Muscle layer of colon (tissue), 2 donors: ENCODE measurements at regions not wholly inside any gene's neighbourhood (a gene's known extent, or its start where the extent isn't known, plus 50 kb on each side); places are given as distances from the start of the nearest gene placed in this dataset.

ENCODE experiments used
- H3K27ac ChIP-seq: one replicate; pipeline ENCODE4 v1.7.0; 2013; ENCODE audit warnings: low read depth, mild to moderate bottlenecking, low read length, moderate library complexity
- H3K27me3 ChIP-seq, 2 donors: one replicate each; pipeline ENCODE4 v1.7.0; 2013; ENCODE audit warnings: low read length in 2 of 2, mild to moderate bottlenecking in 2 of 2; ENCODE audit not compliant: insufficient read depth in 2 of 2, control insufficient read depth in 1 of 2
- H3K36me3 ChIP-seq: one replicate; pipeline ENCODE4 v1.7.0; 2013; ENCODE audit warnings: mild to moderate bottlenecking, low read length; ENCODE audit not compliant: insufficient read depth
- H3K4me1 ChIP-seq: one replicate; pipeline ENCODE4 v1.7.0; 2013; ENCODE audit warnings: mild to moderate bottlenecking, low read length; ENCODE audit not compliant: insufficient read depth
- H3K4me3 ChIP-seq, 2 donors: one replicate each; pipeline ENCODE4 v1.7.0; 2013; ENCODE audit warnings: low read length in 2 of 2, low read depth in 1 of 2, mild to moderate bottlenecking in 1 of 2, moderate library complexity in 1 of 2
- H3K9ac ChIP-seq: one replicate; pipeline ENCODE4 v1.7.0; 2013; ENCODE audit warnings: low read length
- H3K9me3 ChIP-seq: one replicate; pipeline ENCODE4 v1.7.0; 2013; ENCODE audit warnings: mild to moderate bottlenecking, low read length
- donor health status: abdominal sarcoma.
- donor health status: Adenocarcinoma of cecum.

DNA sequence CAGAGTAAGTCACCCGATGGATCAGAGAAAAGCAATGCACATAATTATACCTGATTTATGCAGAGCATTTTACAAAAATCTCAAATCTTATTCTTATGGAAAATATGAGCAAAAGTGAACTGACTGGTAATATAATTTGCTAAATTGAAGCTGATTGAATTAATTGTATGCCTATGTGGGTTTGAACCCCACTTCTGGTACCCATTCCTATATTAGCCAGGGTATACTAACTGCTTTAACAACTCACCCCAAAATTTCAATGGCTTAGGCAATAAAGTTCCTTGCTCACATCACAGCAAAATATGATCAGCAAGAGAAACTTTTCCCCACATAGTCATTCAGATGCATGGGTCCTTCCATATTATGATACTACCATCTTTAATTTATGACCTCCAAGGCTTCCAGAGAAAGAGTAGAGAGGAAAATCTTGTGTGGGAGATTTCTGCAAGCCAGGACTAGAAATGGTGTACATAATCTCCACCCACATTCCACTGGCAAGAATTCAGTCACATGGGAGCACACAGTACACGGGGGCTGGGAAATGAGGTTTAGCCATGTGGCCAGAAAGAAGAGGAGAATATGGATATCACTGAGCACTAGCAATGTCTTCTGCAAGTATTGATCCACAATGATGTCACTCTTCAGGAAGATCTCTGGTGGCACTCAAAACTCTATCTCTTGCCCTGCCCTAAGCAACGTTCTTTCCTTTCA lies 640.7 kb downstream of the BCOR start:
- Histone ChIP-seq H3K9me3 (no peaks in the 10 kb centered on the region), H3K9ac (no peak overlapping the region), H3K27ac (no peak overlapping the region), H3K27me3 (no peaks in the 10 kb centered on the region), H3K4me1 (no peaks in the 10 kb centered on the region), H3K4me3 (no peak overlapping the region), H3K36me3 (no peaks in the 10 kb centered on the region)

DNA sequence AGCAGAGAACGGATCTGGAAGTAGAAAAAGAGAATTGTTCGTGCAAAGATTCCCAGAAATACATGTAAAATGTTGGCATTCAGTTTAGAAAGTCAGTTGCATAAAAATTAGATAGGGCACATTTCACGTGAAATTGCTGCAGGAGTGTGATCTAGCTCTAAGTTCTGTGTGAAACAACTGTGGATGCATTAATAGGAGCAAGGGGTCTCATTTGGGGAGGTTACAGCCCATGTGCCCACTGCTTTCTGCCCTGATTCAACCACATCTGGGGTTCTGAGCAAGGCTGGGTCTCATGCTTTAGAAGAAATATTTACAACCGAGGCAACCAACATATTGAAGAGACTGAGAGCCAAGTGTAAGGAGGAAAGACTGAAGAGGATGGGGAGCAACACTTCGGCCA lies 639.0 kb downstream of the BCOR start:
- H3K27ac ChIP-seq, result no peak overlapping the region
- no peaks in the 10 kb centered on the region for H3K27me3 ChIP-seq
- no peaks in the 10 kb centered on the region for H3K36me3 ChIP-seq
- no peaks in the 10 kb centered on the region for H3K9me3 ChIP-seq
- H3K9ac ChIP-seq, result no peak overlapping the region
- no peaks in the 10 kb centered on the region for H3K4me1 ChIP-seq
- no peak overlapping the region for H3K4me3 ChIP-seq

DNA sequence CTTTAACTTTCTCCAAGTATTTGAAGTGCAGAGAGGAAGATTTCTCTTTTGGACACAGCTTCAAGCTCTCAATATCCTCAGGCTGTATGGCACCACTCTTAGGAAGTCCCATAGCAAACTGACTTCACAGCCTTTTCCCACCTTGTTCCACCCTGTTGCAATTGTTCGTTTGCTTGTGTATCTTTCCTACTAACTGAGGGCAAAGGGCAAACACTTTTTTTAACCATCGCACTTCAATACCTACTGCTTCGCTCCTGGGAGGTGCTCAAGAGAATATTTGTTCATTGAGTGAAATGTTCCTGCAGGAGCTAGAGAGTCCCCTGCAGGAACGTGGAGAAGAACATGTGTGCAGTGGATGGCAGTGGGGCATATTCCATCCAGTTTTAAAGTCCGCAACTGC lies 638.6 kb downstream of the BCOR start:
- H3K27ac ChIP-seq, result no peak overlapping the region
- no peak overlapping the region for H3K9ac ChIP-seq
- H3K36me3 ChIP-seq, result no peaks in the 10 kb centered on the region
- no peaks in the 10 kb centered on the region for H3K4me1 ChIP-seq
- no peak overlapping the region for H3K4me3 ChIP-seq
- H3K27me3 ChIP-seq, result no peaks in the 10 kb centered on the region
- H3K9me3 ChIP-seq, result no peaks in the 10 kb centered on the region

DNA sequence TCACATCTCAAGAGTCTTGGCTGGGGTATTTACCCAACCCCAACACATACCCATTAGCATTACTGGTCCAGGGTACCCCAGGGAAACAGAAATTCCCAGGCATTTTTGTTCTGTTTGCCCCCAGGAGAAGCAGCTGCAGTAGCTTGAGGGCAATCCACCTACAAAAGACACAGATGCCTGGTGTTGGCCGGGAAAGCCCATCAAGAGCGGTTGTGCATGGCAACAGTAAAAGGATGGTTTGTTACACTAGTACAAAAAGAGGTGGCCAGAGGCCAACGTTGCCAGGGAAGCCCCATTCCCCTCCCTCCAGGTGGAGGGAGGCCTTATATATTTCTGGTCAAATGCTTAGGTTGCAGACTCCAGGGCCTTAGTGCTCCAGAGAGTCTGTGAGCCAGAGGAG lies 637.8 kb downstream of the BCOR start:
- Histone ChIP-seq H3K36me3 (no peaks in the 10 kb centered on the region), H3K4me3 (no peak overlapping the region)

DNA sequence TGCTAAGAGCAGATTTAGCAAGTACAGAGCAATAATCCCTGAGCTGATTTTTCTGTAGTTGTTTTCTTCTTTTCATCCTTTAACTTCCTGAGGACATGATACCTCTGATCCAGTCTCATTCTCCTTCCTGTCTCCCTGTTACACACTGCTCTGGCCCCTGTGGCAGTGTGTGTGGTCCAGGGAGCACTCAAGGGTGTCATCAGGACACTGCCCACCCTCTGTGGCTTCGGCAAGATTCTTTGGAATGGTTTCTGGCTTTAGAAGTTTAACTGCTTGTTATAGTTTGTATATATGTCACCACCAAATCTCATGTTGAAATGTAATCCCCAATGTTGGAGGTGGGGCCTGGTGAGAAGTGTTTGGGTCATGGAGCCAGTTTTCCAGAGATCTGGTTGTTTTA lies 637.3 kb downstream of the BCOR start:
- H3K4me1 ChIP-seq, result no peaks in the 10 kb centered on the region
- no peaks in the 10 kb centered on the region for H3K27me3 ChIP-seq
- no peak overlapping the region for H3K27ac ChIP-seq
- no peak overlapping the region for H3K4me3 ChIP-seq
- no peaks in the 10 kb centered on the region for H3K9me3 ChIP-seq
- H3K36me3 ChIP-seq, result no peaks in the 10 kb centered on the region
- no peak overlapping the region for H3K9ac ChIP-seq

More for the DNA sequence above, 637.8 kb downstream of the BCOR start:
- Histone ChIP-seq H3K9me3 (no peaks in the 10 kb centered on the region), H3K4me1 (no peaks in the 10 kb centered on the region), H3K9ac (no peak overlapping the region), H3K27me3 (no peaks in the 10 kb centered on the region), H3K27ac (no peak overlapping the region)

DNA sequence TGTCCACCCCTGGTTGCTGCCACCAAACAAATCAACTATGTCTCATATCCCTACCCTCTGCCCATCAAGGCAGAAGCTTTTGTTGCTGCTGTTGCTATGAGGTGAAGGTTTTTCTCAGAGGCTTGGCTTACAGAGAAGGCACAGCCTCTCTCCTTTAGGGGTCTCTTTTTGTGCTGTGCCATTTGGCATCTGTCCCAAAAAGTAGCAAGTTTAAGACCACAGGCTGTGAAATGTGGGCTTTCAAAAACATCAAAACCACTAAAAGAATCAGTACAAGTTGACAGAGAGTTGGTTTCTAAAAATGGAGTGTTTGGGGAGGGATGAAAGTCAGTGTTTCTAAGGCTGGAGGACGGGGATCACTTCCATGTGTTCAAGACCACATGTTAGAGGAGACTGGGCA lies 634.9 kb downstream of the BCOR start:
- H3K27me3 ChIP-seq, result no peaks in the 10 kb centered on the region
- no peak overlapping the region for H3K9ac ChIP-seq
- no peaks in the 10 kb centered on the region for H3K4me1 ChIP-seq
- H3K36me3 ChIP-seq, result no peaks in the 10 kb centered on the region
- no peak overlapping the region for H3K4me3 ChIP-seq
- no peak overlapping the region for H3K27ac ChIP-seq
- no peaks in the 10 kb centered on the region for H3K9me3 ChIP-seq

DNA sequence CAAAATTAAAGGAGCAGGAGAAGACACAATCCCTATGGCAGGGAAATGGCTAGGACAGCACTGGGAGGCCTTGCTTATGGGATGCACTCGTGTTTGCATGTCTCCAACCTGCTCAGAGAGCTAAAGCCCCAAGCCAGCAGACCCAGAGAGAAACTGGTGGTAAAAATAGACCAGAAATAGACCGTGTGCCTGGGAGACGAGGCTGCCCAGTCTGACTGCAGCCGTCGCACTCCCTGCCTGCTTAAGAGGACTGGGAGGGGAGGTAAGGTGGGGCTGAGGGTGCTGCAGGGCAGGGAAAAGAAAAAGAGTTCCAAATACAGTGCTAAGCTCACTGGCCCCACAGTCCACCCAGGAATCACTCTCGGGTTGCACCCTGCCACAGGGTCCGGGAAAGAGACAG lies 633.5 kb downstream of the BCOR start:
- Histone ChIP-seq H3K4me3 (no peak overlapping the region), H3K27ac (no peak overlapping the region), H3K9ac (no peak overlapping the region), H3K36me3 (no peaks in the 10 kb centered on the region), H3K27me3 (no peaks in the 10 kb centered on the region), H3K9me3 (no peaks in the 10 kb centered on the region), H3K4me1 (no peaks in the 10 kb centered on the region)

DNA sequence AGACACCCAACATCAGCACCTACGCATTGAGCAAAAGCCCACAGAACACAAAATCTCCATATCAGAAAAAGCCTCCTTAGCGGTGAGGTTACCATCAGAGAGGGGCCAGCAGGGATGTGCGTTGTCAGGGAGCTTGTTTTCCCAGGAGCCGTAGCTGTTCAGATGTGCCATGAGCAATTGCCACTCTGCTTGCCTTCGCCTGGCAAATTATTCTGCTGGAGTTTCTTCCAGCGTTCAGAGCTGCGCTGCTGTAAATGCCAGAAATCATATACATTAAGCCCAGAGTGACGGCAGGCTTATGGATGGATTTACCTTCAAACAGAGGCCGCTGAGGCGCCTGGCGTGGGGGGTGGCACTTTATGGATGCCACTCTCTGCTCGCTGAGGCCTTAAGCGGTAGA lies 632.3 kb downstream of the BCOR start:
- H3K27ac ChIP-seq, result no peak overlapping the region
- peaks cover 5% of the 10 kb centered on the region for H3K4me1 ChIP-seq
- no peak overlapping the region for H3K9ac ChIP-seq
- no peaks in the 10 kb centered on the region for H3K9me3 ChIP-seq
- H3K36me3 ChIP-seq, result no peaks in the 10 kb centered on the region
- no peaks in the 10 kb centered on the region for H3K27me3 ChIP-seq
- no peak overlapping the region for H3K4me3 ChIP-seq

DNA sequence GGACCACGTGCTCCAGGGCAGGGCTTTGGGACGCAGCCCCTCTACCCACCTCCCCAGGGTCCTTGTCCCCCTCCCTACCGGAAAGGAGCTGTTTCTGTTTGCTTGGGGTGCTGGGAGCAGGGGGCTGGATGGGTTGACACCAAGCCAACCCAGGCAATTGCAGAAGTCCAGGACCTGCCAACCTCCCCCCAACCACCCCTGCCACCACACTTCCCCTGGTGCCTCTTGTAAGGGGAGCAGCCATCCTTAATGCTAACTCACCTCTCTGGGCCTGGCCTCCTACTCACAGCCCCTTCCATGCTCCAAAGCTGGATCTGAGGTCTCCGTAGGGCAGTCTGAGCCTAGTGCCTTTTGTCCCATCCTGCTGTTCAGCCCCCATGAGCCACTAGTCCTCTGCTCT lies 631.9 kb downstream of the BCOR start:
- H3K4me3 ChIP-seq, result no peak overlapping the region
- peaks cover 8% of the 10 kb centered on the region for H3K4me1 ChIP-seq
- no peak overlapping the region for H3K27ac ChIP-seq
- H3K9me3 ChIP-seq, result no peaks in the 10 kb centered on the region
- no peaks in the 10 kb centered on the region for H3K27me3 ChIP-seq
- H3K36me3 ChIP-seq, result no peaks in the 10 kb centered on the region
- no peak overlapping the region for H3K9ac ChIP-seq

DNA sequence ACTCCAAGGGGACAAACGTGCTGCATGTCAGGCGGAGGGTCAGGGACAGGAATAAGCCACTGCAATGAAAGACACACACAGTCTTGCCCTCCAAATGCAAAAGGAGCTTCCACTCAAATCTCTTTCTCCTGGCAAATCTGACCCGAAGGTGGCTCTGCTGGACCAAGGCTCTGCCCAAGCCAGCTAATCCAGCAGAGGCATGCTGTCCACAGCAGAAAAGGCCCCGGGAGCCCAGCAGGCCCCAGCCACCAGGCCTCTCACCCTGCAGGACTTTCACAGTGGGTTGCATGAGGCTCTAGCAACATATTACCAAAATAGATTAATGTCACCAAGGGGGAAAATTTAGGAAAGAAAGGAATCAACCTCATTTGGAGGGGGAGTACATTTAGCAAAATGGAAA lies 628.6 kb downstream of the BCOR start:
- H3K9ac ChIP-seq, result no peak overlapping the region
- H3K27me3 ChIP-seq, result peaks cover 0 to 5% of the 10 kb centered on the region in 2 donors
- H3K9me3 ChIP-seq, result no peaks in the 10 kb centered on the region
- no peaks in the 10 kb centered on the region for H3K36me3 ChIP-seq
- H3K4me3 ChIP-seq, result no peak overlapping the region
- no peak overlapping the region for H3K27ac ChIP-seq
- peaks cover 27% of the 10 kb centered on the region for H3K4me1 ChIP-seq

DNA sequence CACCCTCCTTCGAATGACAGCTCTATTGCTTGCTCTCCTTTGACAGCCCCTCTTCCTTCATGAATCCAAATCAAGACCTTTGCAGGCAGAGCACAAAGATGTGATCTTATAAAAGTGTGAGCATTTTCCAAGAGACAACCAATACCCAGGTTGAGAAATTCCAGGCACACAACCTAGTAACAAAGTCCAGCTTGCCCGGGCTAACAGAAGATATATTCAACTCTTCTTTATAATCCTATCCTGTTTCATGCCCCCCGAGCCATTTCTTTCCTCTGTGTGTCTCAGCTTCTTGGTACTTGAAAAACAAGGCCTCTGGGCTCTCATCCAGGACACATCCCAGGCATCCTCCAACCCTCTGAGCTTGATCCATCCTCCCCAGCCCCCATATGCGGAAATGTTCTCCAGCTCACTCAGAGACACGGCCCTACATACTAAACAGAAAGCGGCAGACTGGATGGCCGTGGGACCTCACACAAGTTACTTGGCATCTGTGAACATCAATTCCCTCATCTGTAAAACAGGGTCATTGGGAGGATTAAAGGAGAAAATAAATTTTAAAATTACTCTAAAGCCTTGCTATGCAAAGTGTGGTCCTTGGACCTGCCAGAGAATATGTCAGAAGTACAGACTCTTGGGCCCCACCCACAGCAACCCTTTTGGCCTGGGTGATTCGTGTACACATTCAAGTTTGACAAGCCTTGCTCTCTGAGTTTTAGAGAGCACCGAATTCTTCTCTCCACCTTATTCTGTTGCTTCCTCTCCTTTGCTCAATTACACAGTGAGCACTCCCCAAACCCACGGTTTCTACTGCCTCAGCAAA lies 627.0 kb downstream of the BCOR start:
- H3K9me3 ChIP-seq, result no peaks in the 10 kb centered on the region
- H3K36me3 ChIP-seq, result no peaks in the 10 kb centered on the region
- H3K4me3 ChIP-seq, result no peak overlapping the region
- H3K27ac ChIP-seq, result peak overlapping the region; percentile 29
- H3K9ac ChIP-seq, result no peak overlapping the region
- H3K4me1 ChIP-seq, result peaks cover 28% of the 10 kb centered on the region
- H3K27me3 ChIP-seq, result peaks cover 0 to 5% of the 10 kb centered on the region in 2 donors

DNA sequence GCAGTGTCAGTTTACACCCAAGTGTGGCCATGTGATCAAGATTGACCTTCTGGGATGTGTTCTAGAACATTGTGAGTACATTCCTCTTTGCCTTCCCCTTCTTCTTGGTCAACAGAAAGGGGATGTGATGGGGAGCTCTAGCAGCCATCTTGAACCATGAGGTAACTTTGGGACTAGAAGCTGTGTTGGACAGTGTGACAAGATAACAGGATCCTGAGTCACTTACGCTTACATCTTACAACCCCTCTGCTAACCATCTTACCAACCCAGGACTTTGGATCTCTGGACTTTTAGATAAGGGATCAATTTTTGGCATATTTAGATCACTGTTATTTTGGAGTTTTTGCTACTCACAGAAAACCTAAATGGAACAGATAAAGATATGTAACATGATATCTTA lies 625.6 kb downstream of the BCOR start:
- Histone ChIP-seq H3K9me3 (no peaks in the 10 kb centered on the region), H3K4me3 (no peak overlapping the region), H3K36me3 (no peaks in the 10 kb centered on the region), H3K27me3 (peaks cover 0 to 10% of the 10 kb centered on the region in 2 donors), H3K9ac (no peak overlapping the region), H3K4me1 (peaks cover 28% of the 10 kb centered on the region), H3K27ac (no peak overlapping the region)
